NK-92 treated with Interleukin-12 subunit alpha and Interleukin-12 subunit beta, amount 100 ng/mL, for 24 hours (cell line): ENCODE measurements at regions not wholly inside any gene's neighbourhood (a gene's known extent, or its start where the extent isn't known, plus 50 kb on each side); places are given as distances from the start of the nearest gene placed in this dataset.
"Not testable (repeated sequence)": the region's sequence is repeated elsewhere in the genome, so short reads cannot be mapped to it uniquely, and the experiment has no call there.

Experiments used
- DNase-seq: peaks from one replicate; lab custom pipeline; 2025; lab: John Stamatoyannopoulos, UW

DNA sequence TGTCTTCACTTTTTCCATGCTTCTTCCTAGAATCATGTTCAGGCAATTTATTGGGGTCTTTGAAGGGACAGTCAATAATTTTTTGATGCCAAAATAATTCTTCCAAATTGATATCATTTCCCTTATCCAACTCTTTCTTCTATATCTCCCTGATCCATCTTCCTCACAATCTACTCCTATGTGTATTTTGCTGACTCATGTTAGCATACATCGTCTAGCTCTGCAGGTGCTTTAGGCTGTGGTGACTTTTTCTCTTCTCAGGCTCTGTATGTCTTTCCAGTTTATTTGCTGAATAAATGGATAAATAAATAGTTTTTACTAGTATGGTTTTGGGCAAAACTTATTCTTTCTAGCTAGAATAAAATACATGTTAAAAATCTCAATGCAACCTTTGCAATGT, 1650.9 kb upstream of the TMEFF2 start:
- DNase-seq = no peak

DNA sequence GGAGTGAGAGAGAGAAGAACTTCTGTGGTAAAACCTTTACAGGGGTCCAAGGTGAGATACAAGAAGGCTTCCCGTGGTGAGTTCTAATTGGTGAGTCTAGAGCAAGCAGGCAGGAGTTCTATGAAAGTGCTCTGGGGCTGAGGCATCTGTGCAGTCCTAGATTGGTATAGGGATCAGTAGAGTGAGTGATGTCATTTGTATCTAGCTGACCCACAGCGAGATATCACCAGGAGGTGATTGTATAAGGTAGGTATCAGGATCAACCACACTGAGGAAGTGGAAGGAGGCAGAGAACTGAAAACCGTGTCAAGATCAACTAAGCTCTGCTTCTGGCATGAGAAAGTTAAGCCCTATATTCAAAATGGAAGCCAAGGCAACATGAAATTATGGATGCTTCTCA, 1648.9 kb upstream of the TMEFF2 start:
- no peak for DNase-seq

DNA sequence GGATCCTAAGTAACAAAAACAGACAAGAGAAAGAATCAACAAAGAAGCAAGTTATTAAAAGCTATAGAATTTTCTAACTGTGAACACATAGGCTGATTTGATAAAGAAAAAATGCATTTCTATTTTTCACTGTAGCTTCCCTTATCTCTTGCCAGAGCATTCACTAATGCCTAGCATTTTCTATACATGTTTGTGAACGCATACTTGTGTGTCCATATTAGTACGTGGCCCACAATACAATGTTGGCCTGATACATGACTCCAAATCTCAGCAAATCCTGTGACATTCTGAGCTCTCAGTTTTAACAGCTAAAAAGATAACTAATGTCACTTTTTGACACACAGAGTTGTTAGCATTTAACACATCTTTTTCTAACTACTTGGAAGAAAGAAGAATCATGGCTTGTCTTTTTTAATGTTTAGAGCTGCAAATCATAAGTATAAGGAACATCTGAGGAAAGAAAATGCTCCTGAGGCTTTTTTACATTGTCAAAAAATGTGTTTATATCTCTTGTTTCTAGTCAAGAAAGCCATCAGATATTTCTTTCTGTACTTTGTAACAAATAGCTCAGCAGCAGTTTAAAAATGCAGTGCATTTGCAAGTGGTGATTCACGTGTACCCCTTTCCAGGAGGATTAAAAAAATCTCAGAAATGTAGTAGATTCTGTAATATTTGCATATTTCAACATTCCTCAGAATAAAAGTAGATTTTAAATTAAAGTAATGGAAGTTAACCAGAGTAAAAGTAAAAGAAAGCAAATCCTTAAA, 1646.8 kb upstream of the TMEFF2 start:
- no peak for DNase-seq

GRCh38 chr2:193837111-193837738, 1642.5 kb upstream of the TMEFF2 start:
- no peak for DNase-seq

DNA sequence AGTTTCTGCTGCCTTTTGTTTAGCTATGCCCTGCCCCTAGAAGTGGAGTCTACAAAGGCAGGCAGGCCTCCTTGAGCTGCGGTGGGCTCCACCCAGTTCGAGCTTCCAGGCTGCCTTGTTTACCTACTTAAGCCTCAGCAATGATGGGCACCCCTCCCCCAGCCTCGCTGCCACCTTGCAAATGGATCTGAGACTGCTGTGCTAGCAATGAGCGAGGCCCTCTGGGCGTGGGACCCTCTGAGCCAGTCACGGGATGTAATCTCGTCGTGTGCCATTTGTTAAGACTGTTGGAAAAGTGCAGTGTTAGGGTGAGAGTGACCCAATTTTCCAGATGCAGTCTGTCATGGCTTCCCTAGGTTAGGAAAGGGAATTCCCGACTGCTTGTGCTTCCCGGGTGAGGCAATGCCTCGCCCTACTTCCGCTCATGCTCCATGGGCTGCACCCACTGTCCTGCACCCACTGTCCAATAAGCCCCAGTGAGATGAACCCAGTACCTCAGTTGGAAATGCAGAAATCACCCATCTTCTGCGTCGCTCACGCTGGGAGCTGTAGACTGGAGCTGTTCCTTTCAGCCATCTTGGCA, 1641.8 kb upstream of the TMEFF2 start:
- not testable (repeated sequence) for DNase-seq

DNA sequence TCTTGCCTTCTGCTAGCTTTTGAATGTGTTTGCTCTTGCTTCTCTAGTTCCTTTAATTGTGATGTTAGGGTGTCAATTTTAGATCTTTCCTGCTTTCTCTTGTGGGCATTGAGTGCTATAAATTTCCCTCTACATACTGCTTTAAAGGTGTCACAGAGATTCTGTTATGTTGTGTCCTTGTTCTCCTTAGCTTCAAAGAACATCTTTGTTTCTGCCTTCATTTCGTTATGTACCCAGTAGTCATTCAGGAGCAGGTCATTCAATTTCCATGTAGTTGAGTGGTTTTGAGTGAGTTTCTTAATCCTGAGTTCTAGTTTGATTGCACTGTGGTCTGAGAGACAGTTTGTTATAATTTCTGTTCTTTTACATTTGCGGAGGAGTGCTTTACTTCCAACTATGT, 1639.2 kb upstream of the TMEFF2 start:
- not testable (repeated sequence) for DNase-seq

GRCh38 chr2:193824474-193824873, 1629.7 kb upstream of the TMEFF2 start:
- DNase-seq = no peak

GRCh38 chr2:193818801-193819499, 1624.2 kb upstream of the TMEFF2 start:
- DNase-seq = no peak

- DNase-seq = no peak
Measured at GRCh38 chr2:193816008-193816407, 1621.3 kb upstream of the TMEFF2 start.

DNA sequence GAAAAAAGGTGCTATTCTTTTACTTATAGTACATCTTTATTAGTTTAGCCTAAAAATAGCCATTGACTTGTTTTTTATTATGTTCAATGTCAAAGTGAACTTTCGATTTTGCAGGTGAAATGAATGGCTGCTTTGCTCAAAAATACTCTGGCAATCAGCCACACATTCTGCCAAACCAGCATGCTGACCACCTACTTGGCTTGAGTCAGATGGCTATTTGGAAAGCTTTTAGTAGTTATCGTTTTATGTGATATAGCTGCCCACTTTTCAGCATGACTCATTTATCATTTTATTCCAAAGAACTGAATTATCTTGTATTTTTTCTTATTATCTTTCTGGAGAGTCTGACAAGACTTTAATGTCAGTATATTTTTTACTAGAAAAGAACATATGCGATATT, 1615.8 kb upstream of the TMEFF2 start:
- DNase-seq = no peak

DNA sequence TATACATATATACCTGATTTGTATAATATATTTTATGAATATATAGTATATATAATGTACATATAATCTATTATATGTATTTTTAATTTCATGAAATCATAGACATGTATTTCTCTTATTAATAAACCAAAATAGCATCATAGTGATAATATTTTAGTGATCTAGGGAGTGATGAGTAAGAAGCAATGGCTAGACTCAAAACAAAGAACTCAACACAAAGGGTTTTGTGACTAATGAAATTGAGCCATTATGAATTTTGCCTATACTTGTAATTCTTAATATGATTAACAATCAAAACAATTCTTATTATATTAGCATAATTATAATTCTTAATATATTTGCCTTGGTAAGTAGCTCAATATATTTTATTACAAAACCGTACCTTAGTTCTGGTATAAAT, 1614.1 kb upstream of the TMEFF2 start:
- no peak for DNase-seq

GRCh38 chr2:193806088-193806774, 1611.5 kb upstream of the TMEFF2 start:
- DNase-seq = no peak

DNA sequence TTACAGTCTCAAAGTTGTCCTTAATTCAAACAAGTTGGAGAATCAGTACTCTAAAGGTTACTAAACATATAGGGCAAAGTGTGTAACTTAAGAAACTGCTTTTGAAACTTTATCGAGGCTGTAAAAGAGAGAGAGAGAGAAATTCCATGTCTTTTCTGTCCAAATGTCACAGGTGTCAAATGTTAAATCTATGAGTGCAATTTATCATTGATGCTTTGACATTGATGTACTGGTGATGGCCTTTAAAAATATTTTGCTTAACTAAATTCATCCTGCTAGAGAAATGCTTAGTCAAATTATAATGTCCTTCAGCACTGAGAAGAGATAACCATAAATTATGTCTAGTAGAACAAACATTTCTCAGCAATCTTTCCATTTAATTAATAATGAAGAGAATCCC, 1602.1 kb upstream of the TMEFF2 start:
- no peak for DNase-seq

GRCh38 chr2:193793914-193794313, 1599.2 kb upstream of the TMEFF2 start:
- DNase-seq = no peak

- DNase-seq = no peak
Measured at GRCh38 chr2:193783681-193784080, 1588.9 kb upstream of the TMEFF2 start.

GRCh38 chr2:193778293-193778692, 1583.6 kb upstream of the TMEFF2 start:
- DNase-seq = no peak

DNA sequence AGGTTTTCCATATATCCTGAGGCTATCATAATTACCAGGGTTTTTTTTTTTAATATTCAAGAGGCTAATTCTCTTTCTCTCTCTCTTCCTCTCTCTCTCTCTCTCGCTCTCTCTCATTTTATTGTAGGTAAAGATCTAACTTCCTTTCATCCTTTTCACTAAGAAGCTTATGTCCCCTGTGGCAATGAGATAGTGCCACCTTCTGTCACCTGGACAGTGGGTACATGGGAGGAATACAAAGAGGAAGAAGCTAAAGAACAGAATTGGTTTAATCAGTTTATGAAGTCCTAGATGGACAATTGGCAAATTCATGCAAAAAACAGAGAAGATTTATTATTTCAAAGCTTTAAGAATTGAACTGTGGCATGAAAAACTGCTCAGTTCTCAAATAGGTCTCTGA, 1582.3 kb upstream of the TMEFF2 start:
- no peak for DNase-seq

- DNase-seq = no peak
Measured at GRCh38 chr2:193774166-193774565, 1579.4 kb upstream of the TMEFF2 start.

DNA sequence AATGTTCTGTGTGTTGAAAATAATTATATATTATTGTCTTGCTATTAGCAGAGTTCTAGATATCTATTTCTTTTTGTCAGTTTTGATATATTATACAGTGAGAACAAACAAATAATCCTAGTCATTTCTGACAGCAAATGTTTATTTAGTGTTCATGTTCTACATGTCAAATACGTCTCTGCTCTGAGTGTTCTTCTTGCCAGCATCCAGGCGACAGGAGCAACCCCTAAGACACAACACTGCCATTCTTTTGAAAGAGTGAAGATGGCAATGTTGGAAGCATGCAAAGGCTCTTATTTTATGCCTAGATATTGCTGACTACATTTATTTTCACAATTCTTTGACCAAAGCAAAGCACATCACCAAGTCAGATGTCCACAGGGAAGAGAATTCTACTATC, 1556.6 kb upstream of the TMEFF2 start:
- DNase-seq = no peak

DNA sequence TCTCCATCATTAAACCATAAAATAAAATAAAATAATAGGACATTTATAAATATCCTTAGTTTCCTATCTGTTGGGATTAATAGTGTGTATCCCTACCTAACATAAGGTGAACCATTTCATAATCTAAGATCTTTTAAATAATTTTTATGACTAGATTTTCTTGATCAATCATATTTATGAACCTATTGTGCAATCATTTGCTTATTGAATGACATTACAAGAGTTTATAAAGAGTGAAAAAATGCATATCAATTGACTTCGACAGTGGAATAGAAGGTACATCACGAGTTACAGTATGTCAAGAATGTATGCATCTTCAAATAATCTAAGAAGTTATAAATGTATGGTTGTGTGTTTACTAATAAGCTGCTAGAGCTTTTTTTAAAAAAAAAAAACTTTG, 1554.8 kb upstream of the TMEFF2 start:
- DNase-seq = no peak

DNA sequence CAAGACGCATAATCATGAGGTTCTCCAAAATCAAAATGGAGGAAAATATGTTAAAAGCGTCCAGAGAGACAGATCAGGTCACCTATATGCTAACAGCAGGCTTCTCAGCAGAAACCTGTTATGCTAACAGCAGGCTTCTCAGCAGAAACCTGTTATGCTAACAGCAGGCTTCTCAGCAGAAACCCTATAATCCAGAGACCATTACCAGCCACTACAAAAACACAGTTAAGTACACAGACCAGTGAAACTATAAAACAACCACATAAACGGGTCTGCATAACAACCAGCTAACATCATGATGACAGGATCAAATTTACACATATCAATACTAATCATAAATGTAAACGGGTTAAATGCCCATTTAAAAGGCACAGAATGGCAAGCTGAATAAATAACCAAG, 1548.4 kb upstream of the TMEFF2 start:
- DNase-seq = no peak

- no peak for DNase-seq
Measured at GRCh38 chr2:193738892-193739291, 1544.2 kb upstream of the TMEFF2 start.
